ENCODE measurements at regions not wholly inside any gene's neighbourhood (a gene's known extent, or its start where the extent isn't known, plus 50 kb on each side); places are given as distances from the start of the nearest gene placed in this dataset.

DNA sequence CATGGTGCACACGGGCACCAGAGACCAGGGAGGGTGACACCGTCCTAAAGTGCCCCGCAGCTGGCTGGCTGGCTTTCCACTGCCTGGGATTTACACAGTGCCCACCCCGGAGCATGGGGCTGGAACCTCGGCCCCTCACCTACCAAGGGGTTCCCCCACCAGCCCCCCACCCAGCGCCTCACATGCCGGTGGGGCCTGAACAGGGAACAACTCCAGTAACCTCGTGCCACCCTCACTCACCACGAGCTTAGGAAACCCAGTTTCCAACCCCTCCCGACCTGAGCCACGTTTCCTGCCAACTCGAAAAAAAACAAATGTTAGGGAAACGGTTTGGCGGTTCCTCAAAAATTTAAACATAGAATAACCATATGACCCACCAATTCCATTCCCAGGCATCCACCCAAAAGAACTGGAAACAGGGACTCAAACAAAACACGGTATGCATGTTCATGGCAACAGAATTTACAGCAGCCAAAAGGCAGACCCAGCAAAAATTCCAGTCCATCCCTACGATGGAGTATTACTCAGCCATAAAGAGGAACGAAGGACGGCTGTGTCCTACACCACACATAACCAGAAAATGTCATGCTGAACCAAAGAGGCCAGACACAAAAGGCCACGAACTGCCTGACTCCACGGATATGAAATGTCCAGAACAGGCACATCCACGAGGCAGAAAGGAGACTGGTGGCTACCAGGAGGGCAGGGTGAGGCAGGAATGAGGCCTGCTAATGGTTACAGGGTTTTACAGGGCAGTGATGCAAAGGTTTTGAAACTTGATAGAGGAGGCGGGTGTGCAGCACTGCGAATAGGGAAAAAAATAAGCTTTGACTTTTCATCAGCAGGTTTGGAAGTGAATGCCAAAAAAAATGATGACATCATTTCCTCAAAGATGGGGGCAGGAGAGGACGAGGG, 68.9 kb downstream of the NCOR2 start:
- Mint-ChIP-seq H3K4me1 (peaks cover 18% of the 10 kb centered on the region), H3K27ac (no peak overlapping the region), H3K27me3 (no peaks in the 10 kb centered on the region), H3K36me3 (no peaks in the 10 kb centered on the region), H3K4me3 (no peak overlapping the region), H3K9me3 (ENCODE audit: low read depth) (no peaks in the 10 kb centered on the region)
- no peak for ATAC-seq
- CTCF ChIA-PET = no interaction called here
- no peak for DNase-seq

DNA sequence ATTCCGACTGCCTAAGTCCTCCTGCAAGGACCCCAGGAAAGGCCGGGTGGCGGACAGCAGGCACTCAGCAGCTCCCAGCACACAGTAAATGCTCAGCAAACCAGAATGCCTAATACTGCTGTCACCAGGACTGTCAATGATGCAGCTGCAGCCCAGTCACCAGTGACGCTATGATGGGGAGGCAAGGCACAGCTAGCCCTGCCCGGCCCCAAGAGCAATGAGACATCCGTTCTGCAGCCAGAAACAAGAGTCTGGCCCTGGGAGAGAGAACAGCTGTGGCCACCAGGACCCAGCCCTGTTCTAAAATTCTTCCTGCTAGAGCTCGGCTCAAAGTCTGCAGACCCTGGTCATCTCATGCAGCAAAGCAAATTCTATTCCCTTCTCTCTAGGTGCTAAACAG, 69.8 kb downstream of the NCOR2 start:
- Mint-ChIP-seq H3K27me3 (no peaks in the 10 kb centered on the region), H3K36me3 (no peaks in the 10 kb centered on the region), H3K4me3 (no peak overlapping the region), H3K9me3 (ENCODE audit: low read depth) (no peaks in the 10 kb centered on the region), H3K27ac (no peak overlapping the region), H3K4me1 (peaks cover 20% of the 10 kb centered on the region)
- no peak for ATAC-seq
- CTCF ChIA-PET = no interaction called here
- no peak for DNase-seq

DNA sequence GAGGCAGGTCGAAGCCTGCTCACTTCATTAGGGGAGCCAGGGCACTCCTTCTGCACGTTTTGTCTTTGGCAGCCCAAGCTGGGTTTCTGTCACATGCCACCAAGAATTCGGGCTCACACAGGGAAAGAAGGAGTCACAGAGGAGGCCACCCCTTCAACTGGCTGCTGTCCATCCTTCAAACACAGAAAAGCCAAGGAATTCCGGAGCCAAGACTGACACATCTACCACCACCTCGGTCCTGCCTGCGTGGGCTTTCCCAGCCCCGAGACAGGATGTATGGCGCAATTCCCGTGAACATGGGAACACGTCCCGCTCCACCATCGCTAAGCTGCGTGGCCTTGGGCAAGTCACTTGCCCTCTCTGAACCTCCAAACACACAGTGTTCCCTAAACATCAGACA, 70.4 kb downstream of the NCOR2 start:
- CTCF ChIA-PET = no interaction called here
- H3K27me3 Mint-ChIP-seq = no peaks in the 10 kb centered on the region
- DNase-seq (no peak), ATAC-seq (no peak)
- no peaks in the 10 kb centered on the region for H3K36me3 Mint-ChIP-seq
- H3K27ac Mint-ChIP-seq = no peak overlapping the region
- H3K4me3 Mint-ChIP-seq = no peak overlapping the region
- peaks cover 20% of the 10 kb centered on the region for H3K4me1 Mint-ChIP-seq
- H3K9me3 Mint-ChIP-seq (ENCODE audit: low read depth) = no peaks in the 10 kb centered on the region

DNA sequence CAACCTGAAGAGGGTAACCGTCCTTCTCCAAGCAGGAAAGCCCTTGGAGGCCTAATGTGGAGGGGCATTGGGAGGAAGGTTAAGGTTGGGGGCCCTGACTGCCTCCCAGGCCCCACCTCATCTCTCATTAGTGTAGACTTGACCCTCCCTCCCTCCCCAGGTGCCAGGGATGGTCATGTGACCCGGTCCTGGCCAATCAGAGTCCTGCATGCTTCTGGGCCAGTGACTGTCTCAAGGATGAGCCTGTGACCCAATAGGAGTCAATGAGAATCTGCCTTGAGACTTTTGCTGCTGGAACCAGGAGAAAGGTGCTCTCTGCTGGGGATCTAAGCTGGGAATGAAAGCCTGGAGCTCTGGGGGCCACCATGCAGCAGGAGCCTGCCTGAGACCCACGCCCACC, 70.8 kb downstream of the NCOR2 start:
- H3K36me3 Mint-ChIP-seq = no peaks in the 10 kb centered on the region
- H3K4me3 Mint-ChIP-seq = no peak overlapping the region
- CTCF ChIA-PET = no interaction called here
- no peak overlapping the region for H3K27ac Mint-ChIP-seq
- peaks cover 20% of the 10 kb centered on the region for H3K4me1 Mint-ChIP-seq
- ATAC-seq (no peak), DNase-seq (no peak)
- no peaks in the 10 kb centered on the region for H3K27me3 Mint-ChIP-seq
- no peaks in the 10 kb centered on the region for H3K9me3 Mint-ChIP-seq (ENCODE audit: low read depth)

DNA sequence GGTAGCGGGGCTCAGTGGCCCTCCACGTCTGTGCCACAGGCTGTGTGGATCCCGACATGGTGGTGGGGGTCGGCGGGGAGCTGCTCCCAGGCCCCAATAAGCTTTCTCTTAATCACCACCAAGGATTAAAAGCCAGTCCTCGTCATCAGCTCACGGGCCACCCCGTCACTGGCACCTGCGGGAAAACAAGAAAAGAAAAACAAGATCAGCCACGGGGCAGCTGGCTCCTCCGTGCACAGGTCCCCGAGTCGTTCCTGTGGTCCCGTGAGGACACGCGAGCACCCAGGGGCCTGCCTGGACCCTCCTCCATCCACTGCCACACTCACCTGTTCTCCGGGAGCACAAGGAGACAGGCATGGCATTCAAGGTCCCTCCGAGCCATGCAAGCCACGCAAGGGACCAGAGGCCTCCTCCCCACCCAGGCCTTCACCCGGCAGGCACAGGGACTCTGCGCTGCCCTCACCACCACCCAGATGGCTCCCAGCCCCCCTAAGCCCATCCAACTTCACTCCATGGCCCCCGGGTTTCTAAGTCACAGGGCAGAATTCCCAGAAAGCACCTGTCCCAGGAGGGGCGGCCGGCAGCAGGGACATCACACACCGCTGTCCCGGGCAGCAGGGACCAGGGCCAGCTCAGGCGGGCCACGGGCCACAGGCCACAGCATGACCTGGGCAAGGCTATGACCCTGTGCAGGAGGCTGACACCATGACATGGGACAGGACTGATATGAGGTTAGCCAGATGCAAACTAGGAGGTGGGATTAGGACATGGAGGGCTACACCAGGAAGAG, 72.0 kb downstream of the NCOR2 start:
- ATAC-seq (no peak), DNase-seq (no peak)
- H3K9me3 Mint-ChIP-seq (ENCODE audit: low read depth) = no peaks in the 10 kb centered on the region
- H3K4me3 Mint-ChIP-seq = no peak overlapping the region
- H3K27ac Mint-ChIP-seq = no peak overlapping the region
- H3K27me3 Mint-ChIP-seq = no peaks in the 10 kb centered on the region
- H3K4me1 Mint-ChIP-seq = peaks cover 20% of the 10 kb centered on the region
- no peaks in the 10 kb centered on the region for H3K36me3 Mint-ChIP-seq
- CTCF ChIA-PET = no interaction called here

DNA sequence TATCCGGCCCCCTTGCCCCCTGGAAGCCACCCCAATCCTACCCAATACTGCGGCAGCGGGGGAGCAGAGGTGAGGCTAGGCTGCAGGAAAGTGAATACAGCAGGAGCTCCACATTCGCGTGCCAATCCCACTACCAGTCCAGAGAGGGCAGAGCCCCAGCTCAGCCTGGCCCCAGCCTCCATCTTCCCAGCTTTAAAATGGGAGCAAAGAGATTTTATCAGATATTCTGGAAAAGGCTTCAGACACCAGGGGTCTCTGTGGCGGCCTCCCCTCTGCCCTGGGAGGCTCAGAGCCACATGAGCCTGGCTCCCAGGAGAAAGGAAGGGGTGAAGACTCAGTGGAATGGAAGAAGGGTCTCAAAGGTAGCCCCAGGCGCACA, 72.7 kb downstream of the NCOR2 start:
- H3K27me3 Mint-ChIP-seq = no peaks in the 10 kb centered on the region
- peaks cover 20% of the 10 kb centered on the region for H3K4me1 Mint-ChIP-seq
- H3K27ac Mint-ChIP-seq = no peak overlapping the region

DNA sequence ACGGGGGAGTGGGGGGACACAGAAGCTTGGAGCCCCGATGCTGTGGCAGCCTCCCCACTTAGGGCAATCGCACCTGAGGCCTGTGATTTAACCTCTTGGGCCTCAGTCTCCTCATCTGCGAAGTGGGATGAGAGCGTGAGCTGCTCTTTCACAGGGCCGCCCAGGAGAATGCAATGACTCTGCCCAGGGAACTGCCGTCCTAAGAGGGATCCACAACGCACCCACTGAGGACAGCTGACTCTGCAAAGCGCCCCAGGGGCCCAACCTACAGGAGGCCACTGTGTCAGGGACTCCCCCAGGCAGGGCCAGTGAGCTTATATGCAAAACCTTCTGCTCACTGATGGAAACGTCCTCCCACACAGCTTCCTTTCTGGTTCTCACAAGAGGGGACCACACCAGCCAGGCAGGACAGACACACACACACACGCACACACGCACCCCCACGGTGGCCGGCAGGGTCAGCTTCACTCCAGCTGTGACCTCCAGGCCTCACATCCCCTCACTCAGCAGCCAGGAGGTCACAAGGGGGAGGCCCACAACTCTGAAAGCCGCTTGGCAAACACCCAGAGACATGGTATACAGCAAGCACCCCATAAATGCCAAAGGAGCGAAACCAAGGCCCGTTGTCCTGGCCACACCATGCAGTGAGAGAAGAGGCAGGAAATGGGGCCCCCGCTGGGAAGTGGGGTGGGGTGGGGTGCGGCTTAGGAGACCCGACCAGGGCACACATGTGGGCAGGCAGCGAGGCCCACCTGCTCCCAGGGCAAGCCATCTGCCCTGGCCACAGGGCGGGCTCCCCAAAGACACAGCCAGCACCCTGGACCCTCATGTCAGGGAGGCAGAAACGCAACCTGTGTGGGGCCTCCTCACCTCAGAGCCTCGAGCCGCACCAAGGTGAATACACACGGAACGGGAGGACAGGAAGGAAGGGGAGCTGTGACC, 73.3 kb downstream of the NCOR2 start:
- H3K27ac Mint-ChIP-seq = peak overlapping the region; percentile 69
- CTCF ChIA-PET = no interaction called here
- no peak overlapping the region for H3K4me3 Mint-ChIP-seq
- ATAC-seq (peak; percentile 61), DNase-seq (peak; percentile 56)
- H3K36me3 Mint-ChIP-seq = no peaks in the 10 kb centered on the region
- H3K9me3 Mint-ChIP-seq (ENCODE audit: low read depth) = no peaks in the 10 kb centered on the region
- no peaks in the 10 kb centered on the region for H3K27me3 Mint-ChIP-seq
- H3K4me1 Mint-ChIP-seq = peaks cover 20% of the 10 kb centered on the region

More for the DNA sequence above, 72.7 kb downstream of the NCOR2 start:
- ATAC-seq (no peak), DNase-seq (no peak)
- Mint-ChIP-seq H3K9me3 (ENCODE audit: low read depth) (no peaks in the 10 kb centered on the region), H3K4me3 (no peak overlapping the region), H3K36me3 (no peaks in the 10 kb centered on the region)
- CTCF ChIA-PET = no interaction called here

DNA sequence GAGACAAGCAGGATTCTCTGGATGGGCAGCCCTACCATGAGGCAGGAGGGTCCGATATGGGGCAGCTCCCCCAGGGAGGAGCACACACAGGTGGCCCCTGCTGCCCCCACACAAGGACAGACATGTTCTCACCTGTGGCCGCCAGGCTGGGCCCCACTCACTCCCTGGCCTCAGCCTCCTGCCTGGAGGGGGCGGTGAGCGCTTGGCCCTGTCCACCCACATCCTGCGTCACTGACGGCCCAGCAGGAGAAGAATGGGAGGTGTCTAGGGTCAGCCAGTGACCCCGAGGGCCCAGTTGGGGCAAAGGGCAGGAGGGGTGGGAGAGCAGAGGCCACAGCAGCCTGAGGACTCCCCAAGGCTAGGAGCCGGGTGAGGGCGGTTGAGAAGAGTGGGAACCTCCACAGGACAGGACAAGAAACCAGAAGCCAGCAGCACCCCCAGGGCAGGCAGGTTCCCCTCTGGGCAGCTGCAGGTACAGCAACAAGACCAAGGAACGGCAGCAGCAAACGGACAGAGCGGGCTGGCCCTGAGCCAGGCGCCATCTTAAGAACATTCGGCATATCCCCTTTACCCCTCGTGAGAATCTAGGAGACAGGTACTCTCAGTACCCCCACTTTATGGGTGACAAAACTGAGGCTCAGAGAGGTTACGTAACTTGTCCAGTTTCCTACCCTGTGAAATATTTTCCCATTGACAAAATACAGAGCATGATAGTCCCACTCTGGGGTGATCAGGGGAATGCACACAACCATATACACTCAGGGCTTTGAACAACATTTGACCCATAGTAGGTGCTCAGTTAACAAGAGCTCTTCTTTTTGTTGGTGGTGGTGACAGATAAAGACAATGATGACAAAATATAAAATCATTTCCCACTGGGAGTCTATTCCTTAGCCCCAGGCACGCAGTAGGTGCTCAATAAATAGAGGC, 74.3 kb downstream of the NCOR2 start:
- H3K9me3 Mint-ChIP-seq (ENCODE audit: low read depth) = no peaks in the 10 kb centered on the region
- H3K4me1 Mint-ChIP-seq = peaks cover 20% of the 10 kb centered on the region
- CTCF ChIA-PET = interaction anchor here (1.4 kb wide), 1 partner anchor 40 kb away, joined by 3 read pairs; no protein-coding TSS in a partner anchor
- ATAC-seq (no peak), DNase-seq (no peak)
- H3K4me3 Mint-ChIP-seq = no peak overlapping the region
- H3K27me3 Mint-ChIP-seq = no peaks in the 10 kb centered on the region
- H3K27ac Mint-ChIP-seq = peak overlapping the region; percentile 69
- no peaks in the 10 kb centered on the region for H3K36me3 Mint-ChIP-seq

DNA sequence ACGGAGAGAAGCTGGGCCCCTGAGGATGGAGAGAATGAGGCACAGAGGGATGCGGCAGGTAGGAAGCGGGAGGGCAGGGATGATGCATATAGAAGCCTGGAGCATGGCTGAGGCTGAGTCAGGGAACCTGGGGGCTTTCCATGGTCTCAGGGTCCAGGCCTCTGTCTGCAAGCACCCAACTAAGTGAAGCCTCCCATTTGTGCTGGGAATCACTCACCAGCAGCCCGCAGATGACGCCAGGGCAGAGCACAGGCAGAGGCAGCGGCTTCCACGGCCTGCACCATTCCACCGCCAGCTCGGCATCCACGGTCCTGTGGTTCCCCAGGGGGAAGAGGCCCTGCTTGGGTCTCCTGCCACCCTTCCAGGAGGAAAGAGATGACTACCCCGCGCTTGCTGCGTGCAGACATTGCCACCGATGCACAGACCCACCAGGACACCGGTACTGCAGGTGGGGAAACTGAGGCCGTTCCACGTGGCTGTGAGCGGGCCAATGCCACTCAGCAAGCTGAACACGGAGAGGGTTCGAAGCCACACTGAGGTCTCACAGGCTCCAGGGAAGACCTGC, 75.5 kb downstream of the NCOR2 start:
- ATAC-seq = no peak
- DNase-seq = no peak
- Mint-ChIP-seq H3K4me3 (no peak overlapping the region), H3K36me3 (no peaks in the 10 kb centered on the region), H3K27ac (no peak overlapping the region), H3K9me3 (ENCODE audit: low read depth) (no peaks in the 10 kb centered on the region), H3K4me1 (peaks cover 20% of the 10 kb centered on the region), H3K27me3 (no peaks in the 10 kb centered on the region)
- CTCF ChIA-PET = interaction anchor here (1.4 kb wide), 1 partner anchor 39 kb away, joined by 3 read pairs; no protein-coding TSS in a partner anchor

DNA sequence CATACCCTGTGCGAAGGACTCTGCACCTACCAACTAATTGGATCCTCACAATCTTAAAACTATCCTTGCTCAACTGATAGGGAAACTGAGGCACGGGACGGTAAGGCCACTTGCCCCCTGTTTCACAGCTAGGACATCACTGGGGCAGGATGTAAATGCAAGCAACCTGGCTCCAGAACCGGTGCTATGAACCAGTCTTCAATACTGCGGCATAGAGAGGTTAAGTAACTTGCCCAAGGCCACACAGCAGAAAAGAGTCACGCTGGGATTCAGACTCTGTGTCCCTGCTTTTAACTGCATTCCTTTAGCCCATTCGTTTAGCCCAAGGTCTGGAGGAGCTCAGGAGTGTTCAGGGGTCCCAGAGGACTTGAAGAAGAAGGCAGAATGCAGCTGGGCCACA, 76.1 kb downstream of the NCOR2 start:
- no peak for DNase-seq
- no peaks in the 10 kb centered on the region for H3K36me3 Mint-ChIP-seq
- peaks cover 20% of the 10 kb centered on the region for H3K4me1 Mint-ChIP-seq
- no peaks in the 10 kb centered on the region for H3K27me3 Mint-ChIP-seq
- no peak overlapping the region for H3K4me3 Mint-ChIP-seq
- no peak overlapping the region for H3K27ac Mint-ChIP-seq
- no peak for ATAC-seq
- no peaks in the 10 kb centered on the region for H3K9me3 Mint-ChIP-seq (ENCODE audit: low read depth)
- CTCF ChIA-PET = interaction anchor here (1.4 kb wide), 1 partner anchor 38 kb away, joined by 3 read pairs; no protein-coding TSS in a partner anchor

DNA sequence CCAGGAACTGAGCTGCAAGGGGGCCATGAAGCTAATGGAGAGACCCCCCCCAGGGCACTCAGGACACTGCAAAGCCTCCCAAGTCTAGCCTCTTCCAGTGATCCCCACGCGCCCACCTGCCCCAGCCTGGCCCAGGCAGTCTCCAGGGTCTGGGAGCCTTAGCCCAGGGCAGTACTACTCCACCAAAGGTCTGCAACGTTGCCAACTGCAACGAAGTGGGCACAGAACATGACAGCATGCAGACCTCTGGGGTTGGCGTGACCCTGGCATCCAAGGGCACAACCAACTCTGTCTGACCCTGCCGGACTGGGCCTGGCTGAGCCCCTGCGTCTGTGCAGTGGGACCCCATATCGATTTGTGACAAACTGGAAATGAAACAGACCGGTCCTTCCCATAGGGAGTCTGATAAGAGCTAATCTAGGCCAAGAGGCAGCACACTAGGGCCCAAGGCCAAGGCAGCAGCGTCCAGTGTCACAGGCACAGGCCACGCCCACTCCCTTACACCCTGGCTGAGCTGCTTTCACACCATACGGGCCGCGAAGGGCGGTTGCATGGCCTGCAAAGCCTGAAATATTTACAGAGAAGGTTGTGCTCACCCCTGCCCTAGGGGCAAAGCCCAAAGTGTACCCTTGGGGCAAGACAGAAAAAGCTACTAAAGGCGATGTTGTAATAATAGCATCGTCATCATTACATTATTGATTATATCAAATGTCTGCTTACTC, 76.7 kb downstream of the NCOR2 start:
- Mint-ChIP-seq H3K4me1 (peaks cover 20% of the 10 kb centered on the region), H3K27ac (no peak overlapping the region), H3K4me3 (no peak overlapping the region), H3K36me3 (no peaks in the 10 kb centered on the region), H3K9me3 (ENCODE audit: low read depth) (no peaks in the 10 kb centered on the region), H3K27me3 (no peaks in the 10 kb centered on the region)
- no peak for ATAC-seq
- CTCF ChIA-PET = interaction anchor here (1.1 kb wide), 1 partner anchor 10 kb away, joined by 3 read pairs; no protein-coding TSS in a partner anchor
- no peak for DNase-seq
